WERI-Rb-1 (cell line): ENCODE measurements at regions not wholly inside any gene's neighbourhood (a gene's known extent, or its start where the extent isn't known, plus 50 kb on each side); places are given as distances from the start of the nearest gene placed in this dataset.

ENCODE experiments used
- DNase-seq: peaks from one replicate; pipeline ENCODE4 v3.0.0-alpha.2; 2020
- H3K27ac ChIP-seq: fragments of 250-450 bp; sonication (Bioruptor Pico); 2 replicates; pipeline ENCODE4 v1.5.1; 2020; ENCODE audit warnings: mild to moderate bottlenecking, moderate library complexity
- H3K27me3 ChIP-seq: fragments of 250-450 bp; sonication (Bioruptor Pico); 2 replicates; pipeline ENCODE4 v1.5.1; 2021; ENCODE audit warnings: mild to moderate bottlenecking, low read depth, moderate library complexity; ENCODE audit not compliant: insufficient read depth, severe bottlenecking
- H3K36me3 ChIP-seq: fragments of 250-450 bp; sonication (Bioruptor Pico); 2 replicates; pipeline ENCODE4 v1.5.1; 2020; ENCODE audit warnings: mild to moderate bottlenecking, moderate library complexity
- H3K4me3 ChIP-seq: 2 replicates; pipeline ENCODE4 v1.5.1; 2011; ENCODE audit warnings: low read depth, mild to moderate bottlenecking, control low read depth, low read length
- H3K9me3 ChIP-seq: fragments of 250-450 bp; sonication (Bioruptor Pico); 2 replicates; pipeline ENCODE4 v1.5.1; 2021; ENCODE audit warnings: mild to moderate bottlenecking, moderate library complexity; ENCODE audit not compliant: severe bottlenecking
- TF ChIP-seq, protein P1 (sequence below): IDR thresholded peaks from 2 replicates; pipeline ENCODE4 v1.5.1; 2011; ENCODE audit warnings: low read depth, mild to moderate bottlenecking, control low read depth, inconsistent platforms, low read length

DNA sequence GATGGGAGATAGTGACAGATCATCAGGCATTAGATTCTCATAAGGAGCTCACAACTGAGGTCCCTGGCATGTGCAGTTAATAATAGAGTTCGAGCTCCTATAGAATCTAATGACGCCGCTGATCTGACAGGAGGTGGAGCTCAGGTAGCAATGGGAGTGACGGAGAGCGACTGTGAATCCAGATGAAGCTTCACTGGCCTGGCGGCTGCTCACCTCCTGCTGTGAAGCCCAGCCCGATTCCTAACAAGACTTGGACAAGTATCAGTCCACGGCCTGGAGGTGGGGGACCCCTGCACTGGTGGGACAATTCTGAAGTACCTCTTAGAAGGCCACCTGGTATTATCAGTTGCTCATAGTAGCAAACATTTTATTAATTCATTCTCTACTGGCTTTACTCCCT, 377.9 kb upstream of the ITGA1 start:
- Histone ChIP-seq H3K27me3 (no peaks in the 10 kb centered on the region), H3K36me3 (no peaks in the 10 kb centered on the region), H3K9me3 (no peaks in the 10 kb centered on the region), H3K4me3 (no peak overlapping the region), H3K27ac (no peak overlapping the region)
- TF ChIP-seq, protein P1, sequence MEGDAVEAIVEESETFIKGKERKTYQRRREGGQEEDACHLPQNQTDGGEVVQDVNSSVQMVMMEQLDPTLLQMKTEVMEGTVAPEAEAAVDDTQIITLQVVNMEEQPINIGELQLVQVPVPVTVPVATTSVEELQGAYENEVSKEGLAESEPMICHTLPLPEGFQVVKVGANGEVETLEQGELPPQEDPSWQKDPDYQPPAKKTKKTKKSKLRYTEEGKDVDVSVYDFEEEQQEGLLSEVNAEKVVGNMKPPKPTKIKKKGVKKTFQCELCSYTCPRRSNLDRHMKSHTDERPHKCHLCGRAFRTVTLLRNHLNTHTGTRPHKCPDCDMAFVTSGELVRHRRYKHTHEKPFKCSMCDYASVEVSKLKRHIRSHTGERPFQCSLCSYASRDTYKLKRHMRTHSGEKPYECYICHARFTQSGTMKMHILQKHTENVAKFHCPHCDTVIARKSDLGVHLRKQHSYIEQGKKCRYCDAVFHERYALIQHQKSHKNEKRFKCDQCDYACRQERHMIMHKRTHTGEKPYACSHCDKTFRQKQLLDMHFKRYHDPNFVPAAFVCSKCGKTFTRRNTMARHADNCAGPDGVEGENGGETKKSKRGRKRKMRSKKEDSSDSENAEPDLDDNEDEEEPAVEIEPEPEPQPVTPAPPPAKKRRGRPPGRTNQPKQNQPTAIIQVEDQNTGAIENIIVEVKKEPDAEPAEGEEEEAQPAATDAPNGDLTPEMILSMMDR = no peak
- DNase-seq = no peak

GRCh38 chr5:52419357-52419756, 368.4 kb upstream of the ITGA1 start:
- no peak for DNase-seq
- Histone ChIP-seq H3K36me3 (no peaks in the 10 kb centered on the region), H3K27me3 (no peaks in the 10 kb centered on the region), H3K4me3 (no peak overlapping the region), H3K9me3 (no peaks in the 10 kb centered on the region), H3K27ac (no peak overlapping the region)
- TF ChIP-seq, protein P1 = no peak

DNA sequence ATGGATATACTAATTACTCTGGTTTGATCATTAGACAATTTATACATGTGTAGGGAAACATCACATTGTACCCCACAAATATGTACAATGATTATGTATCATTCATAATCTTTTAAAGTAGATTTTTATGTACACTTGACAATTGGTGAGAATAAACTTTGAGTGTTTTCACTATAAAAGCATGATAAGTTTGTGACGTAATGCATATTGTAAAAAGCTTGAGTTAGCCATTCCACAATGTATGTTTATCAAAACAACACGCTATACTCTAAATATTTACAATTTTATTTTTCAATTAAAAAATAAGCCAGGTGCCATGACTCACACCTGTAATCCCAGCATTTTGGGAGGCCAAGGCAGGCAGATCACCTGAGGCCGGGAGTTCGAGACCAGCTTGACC, 360.1 kb upstream of the ITGA1 start:
- no peaks in the 10 kb centered on the region for H3K27me3 ChIP-seq
- TF ChIP-seq, protein P1 = no peak
- H3K27ac ChIP-seq = no peak overlapping the region
- H3K36me3 ChIP-seq = no peaks in the 10 kb centered on the region
- no peak overlapping the region for H3K4me3 ChIP-seq
- H3K9me3 ChIP-seq = no peaks in the 10 kb centered on the region
- DNase-seq = no peak

GRCh38 chr5:52428977-52429489, 358.7 kb upstream of the ITGA1 start:
- H3K36me3 ChIP-seq = no peaks in the 10 kb centered on the region
- no peak overlapping the region for H3K27ac ChIP-seq
- H3K9me3 ChIP-seq = no peaks in the 10 kb centered on the region
- TF ChIP-seq, protein P1 = no peak
- no peaks in the 10 kb centered on the region for H3K27me3 ChIP-seq
- DNase-seq = no peak
- H3K4me3 ChIP-seq = no peak overlapping the region

DNA sequence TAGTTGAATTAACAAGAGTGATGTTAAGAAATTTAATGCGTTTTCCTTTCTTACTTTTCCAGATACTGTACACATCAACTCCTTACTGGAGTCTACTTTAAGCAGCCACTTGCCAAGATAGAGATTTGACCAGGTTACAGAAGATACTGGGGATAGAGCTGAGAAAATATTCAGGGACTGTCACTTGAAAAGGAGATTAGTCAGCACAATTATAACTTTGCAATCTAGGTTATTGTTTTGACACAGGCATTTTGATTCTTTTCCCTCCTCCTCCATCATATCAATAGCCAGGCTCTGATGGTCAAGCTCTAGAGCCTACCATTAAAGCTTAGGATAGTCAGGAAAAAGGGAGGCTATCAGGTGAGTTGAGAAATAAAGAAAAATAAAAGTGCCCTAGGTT, 345.9 kb upstream of the ITGA1 start:
- TF ChIP-seq, protein P1 = no peak
- Histone ChIP-seq H3K9me3 (no peaks in the 10 kb centered on the region), H3K27me3 (no peaks in the 10 kb centered on the region), H3K27ac (no peak overlapping the region), H3K36me3 (no peaks in the 10 kb centered on the region), H3K4me3 (no peak overlapping the region)
- DNase-seq = no peak

- TF ChIP-seq, protein P1 = no peak
- Histone ChIP-seq H3K4me3 (no peak overlapping the region), H3K36me3 (no peaks in the 10 kb centered on the region), H3K27ac (no peak overlapping the region), H3K27me3 (no peaks in the 10 kb centered on the region), H3K9me3 (no peaks in the 10 kb centered on the region)
- no peak for DNase-seq
These were observed 344.5 kb upstream of the ITGA1 start for GRCh38 chr5:52443187-52443586.
